HUDEP-2 (cell line): ENCODE measurements at regions not wholly inside any gene's neighbourhood (a gene's known extent, or its start where the extent isn't known, plus 50 kb on each side); places are given as distances from the start of the nearest gene placed in this dataset.
"Not testable (repeated sequence)": the region's sequence is repeated elsewhere in the genome, so short reads cannot be mapped to it uniquely, and the experiment has no call there.

ENCODE experiments used
- DNase-seq, 76 experiments: peaks; one replicate each; lab custom pipeline; 2025; ENCODE audit not compliant: unreplicated experiment in 76 of 76; lab: John Stamatoyannopoulos, UW

- DNase-seq, result not testable (repeated sequence)
Measured at GRCh38 chr3:107909583-107909982, 181.2 kb downstream of the CD47 start.

GRCh38 chr3:107907996-107908395, 182.8 kb downstream of the CD47 start:
- DNase-seq, result no peak

GRCh38 chr3:107904536-107905066, 186.2 kb downstream of the CD47 start:
- no peak for DNase-seq

GRCh38 chr3:107899990-107900651, 190.7 kb downstream of the CD47 start:
- no peak for DNase-seq

- DNase-seq, result no peak
Measured at GRCh38 chr3:107897471-107898061, 193.3 kb downstream of the CD47 start.

- DNase-seq, result peak in 50 of 76 experiments; percentile 3 to 75 (median 30)
Measured at GRCh38 chr3:107894998-107895397, 195.8 kb downstream of the CD47 start.

GRCh38 chr3:107892955-107893624, 197.7 kb downstream of the CD47 start:
- DNase-seq, result no peak

- no peak for DNase-seq
Measured at GRCh38 chr3:107884719-107885460, 205.9 kb downstream of the CD47 start.

- no peak for DNase-seq
Measured at GRCh38 chr3:107884028-107884427, 206.8 kb downstream of the CD47 start.

- DNase-seq, result no peak
Measured at GRCh38 chr3:107882881-107883280, 207.9 kb downstream of the CD47 start.

- no peak for DNase-seq
Measured at GRCh38 chr3:107882261-107882660, 208.6 kb downstream of the CD47 start.

GRCh38 chr3:107881509-107881908, 209.3 kb downstream of the CD47 start:
- no peak for DNase-seq

- DNase-seq, result no peak
Measured at GRCh38 chr3:107880702-107881101, 210.1 kb downstream of the CD47 start.

GRCh38 chr3:107877936-107878335, 212.9 kb downstream of the CD47 start:
- no peak for DNase-seq

GRCh38 chr3:107870943-107871638, 219.7 kb downstream of the CD47 start:
- DNase-seq, result no peak

- DNase-seq, result no peak
Measured at GRCh38 chr3:107870096-107870495, 220.7 kb downstream of the CD47 start.

- DNase-seq, result no peak
Measured at GRCh38 chr3:107868449-107868848, 222.4 kb downstream of the CD47 start.

- DNase-seq, result no peak
Measured at GRCh38 chr3:107861904-107862303, 228.9 kb downstream of the CD47 start.

GRCh38 chr3:107861422-107861821, 229.4 kb downstream of the CD47 start:
- no peak for DNase-seq
